Upper lobe of left lung (tissue), 4 donors: ENCODE measurements at regions not wholly inside any gene's neighbourhood (a gene's known extent, or its start where the extent isn't known, plus 50 kb on each side); places are given as distances from the start of the nearest gene placed in this dataset.

Source experiments
- POLR2AphosphoS5 ChIP-seq, 2 donors: sonication (generic); formaldehyde crosslinking; IDR thresholded peaks; one replicate each; pipeline ENCODE4 v1.5.1; 2017; ENCODE audit warnings: antibody characterized with exemption in 2 of 2
- TF ChIP-seq, protein P1 (sequence below), 6 experiments: fragments of 450-650 bp in 4 of 6; fragments of 200-600 bp in 2 of 6; sonication (generic) in 2 of 6; IDR thresholded peaks; one replicate each; pipeline ENCODE4 v1.5.1; 2016 to 2019; ENCODE audit warnings: antibody characterized with exemption in 6 of 6

- TF ChIP-seq, protein P1, sequence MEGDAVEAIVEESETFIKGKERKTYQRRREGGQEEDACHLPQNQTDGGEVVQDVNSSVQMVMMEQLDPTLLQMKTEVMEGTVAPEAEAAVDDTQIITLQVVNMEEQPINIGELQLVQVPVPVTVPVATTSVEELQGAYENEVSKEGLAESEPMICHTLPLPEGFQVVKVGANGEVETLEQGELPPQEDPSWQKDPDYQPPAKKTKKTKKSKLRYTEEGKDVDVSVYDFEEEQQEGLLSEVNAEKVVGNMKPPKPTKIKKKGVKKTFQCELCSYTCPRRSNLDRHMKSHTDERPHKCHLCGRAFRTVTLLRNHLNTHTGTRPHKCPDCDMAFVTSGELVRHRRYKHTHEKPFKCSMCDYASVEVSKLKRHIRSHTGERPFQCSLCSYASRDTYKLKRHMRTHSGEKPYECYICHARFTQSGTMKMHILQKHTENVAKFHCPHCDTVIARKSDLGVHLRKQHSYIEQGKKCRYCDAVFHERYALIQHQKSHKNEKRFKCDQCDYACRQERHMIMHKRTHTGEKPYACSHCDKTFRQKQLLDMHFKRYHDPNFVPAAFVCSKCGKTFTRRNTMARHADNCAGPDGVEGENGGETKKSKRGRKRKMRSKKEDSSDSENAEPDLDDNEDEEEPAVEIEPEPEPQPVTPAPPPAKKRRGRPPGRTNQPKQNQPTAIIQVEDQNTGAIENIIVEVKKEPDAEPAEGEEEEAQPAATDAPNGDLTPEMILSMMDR (IDR thresholded peaks at IDR 0.05) = no peak
- TF ChIP-seq POLR2AphosphoS5 (IDR thresholded peaks at IDR 0.05) = no peak
These were observed 1076.2 kb downstream of the UQCRFS1 start for GRCh38 chr19:28136796-28137195.
